GM10266 (cell line): ENCODE measurements at regions not wholly inside any gene's neighbourhood (a gene's known extent, or its start where the extent isn't known, plus 50 kb on each side); places are given as distances from the start of the nearest gene placed in this dataset.
"Not testable (repeated sequence)": the region's sequence is repeated elsewhere in the genome, so short reads cannot be mapped to it uniquely, and the experiment has no call there.

ENCODE experiments used
- DNase-seq: peaks from one replicate; pipeline ENCODE4 v3.0.0; 2012; ENCODE audit errors: extremely low spot score
- CTCF ChIP-seq: IDR thresholded peaks from 2 replicates; pipeline ENCODE4 v1.5.1; 2012; ENCODE audit warnings: mild to moderate bottlenecking, low read depth; ENCODE audit not compliant: control insufficient read depth, insufficient read depth; ENCODE audit errors: missing control alignments

- TF ChIP-seq CTCF: no peak
- DNase-seq: no peak
These were observed 216.4 kb downstream of the FSIP2 start for GRCh38 chr2:185955050-185955449.

GRCh38 chr2:185967335-185967734 is 228.7 kb downstream of the FSIP2 start:
- TF ChIP-seq CTCF: no peak
- no peak for DNase-seq

GRCh38 chr2:185970148-185970852 is 231.7 kb downstream of the FSIP2 start:
- DNase-seq: no peak
- no peak for TF ChIP-seq CTCF

- TF ChIP-seq CTCF: no peak
- no peak for DNase-seq
These were observed 240.2 kb downstream of the FSIP2 start for GRCh38 chr2:185978634-185979407.

GRCh38 chr2:185979546-185980071 is 241.0 kb downstream of the FSIP2 start:
- DNase-seq: no peak
- no peak for TF ChIP-seq CTCF

- no peak for TF ChIP-seq CTCF
- no peak for DNase-seq
These were observed 242.3 kb downstream of the FSIP2 start for GRCh38 chr2:185980944-185981343.

- TF ChIP-seq CTCF: no peak
- DNase-seq: no peak
These were observed 246.1 kb downstream of the FSIP2 start for GRCh38 chr2:185984670-185985069.

- not testable (repeated sequence) for DNase-seq
These were observed 250.3 kb downstream of the FSIP2 start for GRCh38 chr2:185988907-185989306.
